Fibroblast of skin of right biceps (primary cell): ENCODE measurements at regions not wholly inside any gene's neighbourhood (a gene's known extent, or its start where the extent isn't known, plus 50 kb on each side); places are given as distances from the start of the nearest gene placed in this dataset.
"Not testable (repeated sequence)": the region's sequence is repeated elsewhere in the genome, so short reads cannot be mapped to it uniquely, and the experiment has no call there.

Source experiments
- DNase-seq: peaks from one replicate; pipeline ENCODE4 v3.0.0-alpha.2; 2013

GRCh38 chr10:64798297-64798696, 1277.1 kb downstream of the REEP3 start:
- no peak for DNase-seq

DNA sequence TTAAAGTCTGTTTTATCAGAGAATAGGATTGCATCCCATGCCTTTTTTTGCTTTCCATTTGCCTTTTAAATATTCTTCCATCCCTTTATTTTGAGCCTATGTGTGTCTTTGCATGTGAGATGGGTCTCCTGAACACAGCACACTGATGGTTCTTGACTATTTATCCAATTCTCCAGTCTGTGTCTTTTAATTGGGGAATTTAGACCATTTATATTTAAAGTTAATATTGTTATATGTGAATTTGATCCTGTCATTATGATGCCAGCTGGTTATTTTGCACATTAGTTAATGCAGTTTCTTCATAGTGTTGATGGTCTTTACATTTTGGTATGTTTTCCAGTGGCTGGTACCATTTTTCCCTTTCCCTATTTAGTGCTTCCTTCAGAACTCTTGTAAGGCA, 1287.0 kb downstream of the REEP3 start:
- not testable (repeated sequence) for DNase-seq

- peak; percentile 7 for DNase-seq
Measured at GRCh38 chr10:64810046-64810445, 1288.8 kb downstream of the REEP3 start.

GRCh38 chr10:64813391-64813790, 1292.2 kb downstream of the REEP3 start:
- no peak for DNase-seq

DNA sequence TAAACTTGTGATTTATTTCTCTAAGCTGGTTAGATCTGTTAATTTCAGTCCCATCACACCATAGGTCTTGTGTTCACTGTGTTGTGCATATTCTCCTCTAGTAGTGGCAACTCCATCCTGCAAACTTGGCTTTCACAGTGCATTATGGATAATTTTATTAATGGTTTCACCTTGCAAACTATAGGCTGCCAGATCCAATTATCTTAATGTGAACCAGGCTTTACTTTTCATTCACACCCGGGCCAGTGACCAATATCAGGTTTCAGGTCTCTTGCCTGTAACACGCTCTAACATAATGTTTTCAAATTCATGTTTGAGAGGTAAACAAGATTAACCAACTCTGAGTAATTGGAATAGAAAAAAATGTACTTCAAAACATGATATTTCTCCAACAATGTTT, 1293.0 kb downstream of the REEP3 start:
- DNase-seq, result no peak

DNA sequence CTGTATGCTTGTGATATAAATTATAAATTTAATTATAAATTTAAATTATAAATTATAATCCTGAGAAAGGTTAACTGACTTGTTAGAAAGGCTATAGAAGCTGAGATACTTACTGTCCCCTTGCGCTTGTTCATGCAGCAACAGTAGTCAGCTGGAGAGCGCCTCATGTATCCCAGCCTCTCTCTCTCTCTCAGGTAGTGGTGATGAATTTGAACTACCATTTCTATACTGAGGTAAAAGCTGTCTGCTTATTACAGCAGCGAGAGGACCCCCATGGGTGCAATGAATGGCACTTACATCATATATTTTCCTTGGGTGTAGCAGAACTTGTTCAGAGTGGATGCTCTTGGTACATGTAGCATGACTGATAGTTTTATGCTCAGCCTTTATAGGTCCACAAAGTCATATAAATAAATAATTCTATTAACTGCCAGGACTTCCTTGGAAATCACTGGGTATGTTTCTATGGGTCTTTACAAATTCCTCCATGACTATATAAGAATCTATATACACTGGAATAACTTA, 1308.7 kb downstream of the REEP3 start:
- no peak for DNase-seq

- no peak for DNase-seq
Measured at GRCh38 chr10:64830869-64831268, 1309.7 kb downstream of the REEP3 start.

DNA sequence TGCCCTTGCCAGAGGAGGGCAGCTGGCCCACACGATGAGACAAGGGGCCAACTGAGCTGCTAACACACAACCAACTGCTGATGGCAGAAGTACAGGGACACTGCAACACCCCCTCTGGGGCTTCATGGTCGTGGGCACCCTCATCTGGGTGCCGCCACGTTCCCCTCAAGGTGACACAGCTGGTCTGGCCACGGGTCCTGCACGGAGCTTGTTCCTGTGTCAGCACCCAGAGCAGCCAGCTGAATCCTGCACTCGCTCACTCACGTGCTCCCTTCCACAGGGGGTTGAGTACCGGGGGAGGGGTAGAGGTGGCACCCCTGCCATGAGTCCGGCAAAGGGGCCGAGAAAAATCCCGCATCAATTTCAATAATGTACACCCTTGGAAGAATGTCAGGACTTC, 1319.1 kb downstream of the REEP3 start:
- DNase-seq, result no peak

- peak; percentile 0 for DNase-seq
Measured at GRCh38 chr10:64846700-64847099, 1325.5 kb downstream of the REEP3 start.

DNA sequence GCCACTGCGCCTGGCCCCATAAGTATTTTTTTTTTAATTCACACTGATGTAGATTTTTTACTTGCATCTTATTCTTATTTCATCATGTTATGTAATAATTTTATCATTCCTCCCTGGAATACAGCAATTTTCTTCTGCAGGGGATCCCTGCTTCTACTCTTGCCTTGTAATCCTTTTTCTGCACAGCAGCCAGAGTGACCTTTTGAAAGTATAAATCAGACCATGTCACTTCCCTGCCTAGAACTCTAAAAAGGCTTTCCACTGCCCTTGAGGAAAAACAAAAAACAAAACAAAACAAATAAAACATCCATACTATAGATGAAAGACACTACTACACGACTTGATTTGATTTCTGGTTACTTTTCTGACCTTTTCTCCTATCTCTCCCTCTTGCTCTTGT, 1334.7 kb downstream of the REEP3 start:
- DNase-seq, result no peak

DNA sequence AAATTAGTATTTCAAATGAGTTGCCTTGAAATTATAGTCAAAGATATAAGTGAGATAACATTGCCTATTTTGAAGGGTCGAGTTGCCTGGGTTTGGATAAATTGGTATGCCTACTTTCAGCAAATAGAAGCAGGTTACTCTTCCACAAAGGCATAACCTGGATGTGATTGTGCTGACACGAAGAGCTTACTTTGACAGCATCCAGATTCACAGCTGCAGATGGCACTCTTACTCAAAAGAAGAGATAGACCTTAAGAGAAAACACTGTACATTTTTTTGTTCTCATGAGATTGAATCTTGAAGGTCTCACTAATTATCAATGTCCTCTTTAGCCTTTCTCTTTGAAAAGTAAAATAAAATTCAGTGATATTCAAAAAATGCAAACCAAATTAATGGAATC, 1338.7 kb downstream of the REEP3 start:
- no peak for DNase-seq

GRCh38 chr10:64863836-64864235, 1342.6 kb downstream of the REEP3 start:
- DNase-seq, result no peak

DNA sequence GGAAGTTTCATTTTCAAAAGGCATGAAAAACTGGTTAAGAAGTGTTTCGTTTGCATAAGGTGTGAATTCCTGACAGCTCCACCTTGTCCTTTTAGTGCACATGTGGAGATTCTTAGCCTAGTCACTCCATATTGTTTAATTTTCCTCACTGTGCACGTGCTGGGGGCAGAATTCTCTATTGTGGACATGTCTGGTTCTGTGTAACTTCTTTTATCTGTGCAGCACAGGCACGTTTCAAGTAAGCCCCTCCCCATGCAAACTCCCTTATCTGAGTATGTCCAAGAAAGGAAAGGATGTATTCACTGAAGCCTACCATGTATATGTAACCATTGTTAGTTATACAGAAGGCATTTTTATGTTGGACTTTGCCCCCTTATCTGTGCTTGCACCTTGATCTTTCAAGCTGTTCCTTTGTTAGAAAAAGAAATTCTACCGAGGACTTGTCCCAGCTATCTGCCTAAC, 1346.3 kb downstream of the REEP3 start:
- DNase-seq, result no peak

DNA sequence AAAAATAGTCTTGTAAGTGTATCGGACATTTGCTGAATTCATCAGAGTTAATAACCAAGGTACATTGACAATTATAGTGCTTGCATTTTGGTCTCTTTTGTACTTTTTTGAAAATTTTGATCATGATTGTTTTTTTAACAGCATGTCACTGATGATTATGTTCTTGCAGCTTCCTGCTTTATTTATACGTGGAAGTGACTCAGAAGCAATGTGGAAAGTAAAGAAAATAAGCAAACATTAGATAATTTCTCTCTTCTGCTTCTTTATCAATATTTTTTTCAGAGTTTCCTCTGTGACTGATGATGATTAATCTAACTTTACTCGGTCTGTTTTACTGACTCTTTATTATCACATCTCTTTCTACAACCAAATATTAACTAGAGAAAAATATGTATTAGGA, 1351.9 kb downstream of the REEP3 start:
- DNase-seq, result no peak

DNA sequence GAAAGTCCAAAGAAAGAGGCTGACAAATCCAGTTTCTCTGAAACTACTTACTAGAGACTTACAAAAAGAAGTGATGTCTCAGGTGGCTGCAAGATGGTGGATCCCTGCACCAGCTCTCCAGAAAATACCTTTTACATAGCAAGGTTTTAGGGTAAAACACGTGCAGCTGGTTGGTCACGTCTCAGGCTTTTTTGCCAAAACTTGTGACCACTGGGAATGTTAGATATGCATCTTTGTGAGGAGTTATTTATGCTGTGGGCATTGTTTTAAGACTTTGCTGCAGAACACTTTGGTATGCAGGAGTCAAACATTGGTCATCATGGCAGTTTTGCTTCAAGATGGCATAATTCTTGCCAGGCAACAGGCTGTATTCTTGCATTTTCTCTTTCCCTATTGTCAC, 1352.8 kb downstream of the REEP3 start:
- DNase-seq, result no peak

DNA sequence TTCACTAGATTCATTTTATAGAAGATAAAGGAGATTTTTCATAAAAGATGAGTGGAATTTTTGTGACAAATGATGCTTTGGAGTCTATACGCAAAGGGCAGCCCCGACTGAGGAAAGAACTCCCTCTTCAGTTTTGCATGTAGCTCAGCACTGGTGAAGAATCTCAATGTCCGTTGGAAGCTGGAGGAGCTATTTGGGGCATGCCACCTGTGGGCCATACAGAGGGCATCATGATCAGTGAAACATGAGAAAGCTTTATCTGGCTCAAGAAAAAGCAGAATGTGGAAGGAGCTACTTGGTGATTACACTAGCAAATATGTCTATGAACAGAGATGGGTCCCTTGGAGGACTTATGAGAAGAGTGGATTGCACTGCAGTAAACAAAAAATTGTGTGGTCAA, 1359.3 kb downstream of the REEP3 start:
- no peak for DNase-seq

- DNase-seq, result no peak
Measured at GRCh38 chr10:64881257-64881656, 1360.1 kb downstream of the REEP3 start.

DNA sequence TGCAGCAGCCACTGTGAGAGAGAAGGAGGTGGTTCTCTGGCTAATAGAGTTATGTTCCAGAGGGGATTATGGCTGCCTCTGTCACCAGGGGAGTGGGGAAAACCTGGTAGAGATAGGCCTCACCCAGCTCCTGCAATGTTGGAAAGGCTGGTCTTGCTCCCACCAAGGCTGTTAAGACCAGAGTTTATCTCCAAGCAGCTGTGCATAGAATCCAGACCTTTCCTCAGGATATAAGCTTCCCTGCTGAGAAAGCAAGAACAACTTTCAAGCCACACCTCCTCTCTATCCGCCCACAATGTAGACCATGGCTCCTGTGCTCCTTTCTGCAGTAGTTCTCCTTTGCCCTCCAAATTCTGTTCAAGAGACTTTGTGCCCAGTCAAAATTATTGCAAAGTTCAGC, 1375.4 kb downstream of the REEP3 start:
- DNase-seq, result no peak

- not testable (repeated sequence) for DNase-seq
Measured at GRCh38 chr10:64906311-64906710, 1385.1 kb downstream of the REEP3 start.

- not testable (repeated sequence) for DNase-seq
Measured at GRCh38 chr10:64924306-64924705, 1403.1 kb downstream of the REEP3 start.

DNA sequence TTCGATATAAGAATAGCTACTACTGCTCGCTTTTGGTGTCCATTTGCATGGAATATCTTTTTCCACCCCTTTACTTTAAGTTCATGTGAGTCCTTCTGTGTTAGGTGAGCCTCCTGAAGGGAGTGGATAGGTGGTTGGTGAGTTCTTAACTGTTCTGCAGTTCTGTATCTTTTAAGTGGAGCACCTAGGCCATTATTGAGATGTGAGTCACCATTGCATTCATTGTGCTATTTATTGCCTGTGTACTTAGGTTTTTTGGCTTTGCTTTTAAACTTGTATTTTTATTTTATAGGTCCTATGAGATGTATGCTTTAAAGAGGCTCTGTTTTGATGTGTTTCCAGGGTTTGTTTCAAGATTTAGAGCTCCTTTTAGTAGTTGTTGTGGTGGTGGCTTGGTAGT, 1430.8 kb downstream of the REEP3 start:
- no peak for DNase-seq

DNA sequence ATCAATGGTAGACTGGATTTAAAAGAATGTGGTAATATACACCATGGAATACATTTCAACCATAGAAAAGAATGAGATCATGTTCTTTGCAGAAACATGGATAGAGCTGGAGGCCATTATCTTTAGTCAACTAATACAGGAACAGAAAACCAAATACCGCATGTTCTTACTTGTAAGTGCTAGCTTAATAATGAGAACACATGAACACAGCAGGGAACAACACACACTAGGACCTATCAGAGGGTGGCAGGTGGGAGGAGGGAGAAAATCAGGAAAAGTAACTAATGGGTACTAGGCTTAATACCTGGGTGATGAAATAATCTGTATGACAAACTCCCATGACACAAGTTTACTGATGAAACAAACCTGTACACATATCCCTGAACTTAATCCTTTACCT, 1435.2 kb downstream of the REEP3 start:
- DNase-seq, result no peak

DNA sequence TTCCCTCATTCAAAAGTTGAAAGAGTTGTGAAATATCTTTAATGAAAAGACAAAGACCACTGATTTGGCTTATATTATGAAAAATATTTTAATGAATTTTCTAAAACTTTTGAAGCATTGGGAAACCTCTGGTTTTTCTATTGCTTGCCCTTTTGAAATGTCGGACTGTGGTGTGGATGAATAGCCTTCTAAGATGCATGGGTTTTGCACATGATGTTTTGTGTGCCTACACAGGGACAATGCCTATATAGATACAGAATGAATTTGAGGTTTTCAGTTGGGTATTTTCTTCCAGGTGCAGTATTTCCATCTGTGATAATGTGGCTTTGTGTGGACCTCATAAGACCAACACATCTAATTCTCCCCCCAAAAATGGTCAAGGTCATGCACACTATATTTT, 1437.9 kb downstream of the REEP3 start:
- DNase-seq, result no peak

- no peak for DNase-seq
Measured at GRCh38 chr10:64959883-64960282, 1438.7 kb downstream of the REEP3 start.

GRCh38 chr10:64973391-64973790, 1452.2 kb downstream of the REEP3 start:
- no peak for DNase-seq

DNA sequence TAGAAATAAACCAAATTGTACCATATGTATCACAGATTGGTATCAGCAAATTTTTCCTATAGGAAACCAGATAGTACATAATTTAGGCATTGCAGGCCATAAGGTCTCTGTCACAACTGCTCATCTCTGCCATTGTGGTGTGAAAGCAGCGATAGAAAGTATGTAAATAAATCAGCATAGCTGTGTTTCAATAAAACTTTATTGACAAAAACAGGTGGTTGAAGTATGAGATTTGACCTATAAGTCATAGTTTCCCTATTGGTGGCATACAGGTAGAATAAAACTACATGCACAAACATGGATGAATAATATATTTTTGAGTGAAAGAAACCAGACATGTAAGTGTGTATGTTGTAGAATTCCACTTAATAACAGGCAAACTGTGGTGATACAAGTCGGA, 1454.9 kb downstream of the REEP3 start:
- no peak for DNase-seq
